ENCODE measurements at regions not wholly inside any gene's neighbourhood (a gene's known extent, or its start where the extent isn't known, plus 50 kb on each side); places are given as distances from the start of the nearest gene placed in this dataset.
"Not testable (repeated sequence)": the region's sequence is repeated elsewhere in the genome, so short reads cannot be mapped to it uniquely, and the experiment has no call there.

- Histone ChIP-seq H3K79me2 (ENCODE audit: insufficient read depth, low read length) (no peaks in the 10 kb centered on the region), H2AFZ (ENCODE audit: low read depth, low read length, poor library complexity, severe bottlenecking) (no peak overlapping the region), H3K9me3 (ENCODE audit: control insufficient read depth in 1 of 2, insufficient read depth in 1 of 2, low read depth in 1 of 2, low read length in 2 of 2) (no peaks in the 10 kb centered on the region), H3K4me3 (replicated peaks in 1 of 2; ENCODE audit: low read depth in 1 of 2, low read length in 2 of 2) (no peak overlapping the region), H4K20me1 (ENCODE audit: insufficient read depth) (no peaks in the 10 kb centered on the region), H3K9me2 (ENCODE audit: insufficient read depth) (no peaks in the 10 kb centered on the region), H3K36me3 (ENCODE audit: control insufficient read depth in 1 of 2, insufficient read depth in 2 of 2, low read length in 2 of 2) (no peaks in the 10 kb centered on the region), H3K27me3 (ENCODE audit: insufficient read depth, low read length) (no peaks in the 10 kb centered on the region), H3K4me1 (ENCODE audit: control insufficient read depth in 1 of 2, insufficient read depth in 2 of 2, low read length in 2 of 2) (no peaks in the 10 kb centered on the region), H3K9ac (ENCODE audit: low read length) (no peak overlapping the region), H3K4me2 (ENCODE audit: low read length) (no peak overlapping the region), H3K27ac (ENCODE audit: low read depth, low read length) (no peak overlapping the region)
- ChIA-PET POLR2A (no interaction called here), RAD21 (ENCODE audit: low non-redundant PET in 1 of 2, low total read pairs in 2 of 2, uncharacterized antibody in 2 of 2, unreplicated experiment in 2 of 2) (no interaction called here), CTCF (no interaction called here)
- TF ChIP-seq EZH2 (IDR thresholded peaks at IDR 0.05), result no peak
- no peak for TF ChIP-seq POLR2AphosphoS5 (IDR thresholded peaks at IDR 0.05; ENCODE audit: low read depth, low read length)
- no peak for TF ChIP-seq POLR2A (IDR thresholded peaks at IDR 0.05; ENCODE audit: borderline replicate concordance, extremely low read depth, insufficient read depth, insufficient read length)
- TF ChIP-seq ELF1 (IDR thresholded peaks at IDR 0.05; ENCODE audit: borderline replicate concordance, low read depth), result no peak
- no peak for TF ChIP-seq ZFX (IDR thresholded peaks at IDR 0.05)
- TF ChIP-seq REST (IDR thresholded peaks at IDR 0.05; ENCODE audit: low read depth), result no peak
- TF ChIP-seq SIN3A (IDR thresholded peaks at IDR 0.05; ENCODE audit: low read depth), result no peak
- TF ChIP-seq ATF3 (IDR thresholded peaks at IDR 0.05), result no peak
- TF ChIP-seq SRF (IDR thresholded peaks at IDR 0.05; ENCODE audit: low read depth), result no peak
- BruUV-seq (replicated peaks), result no TSS peak
- intact Hi-C loops (cut with micrococcal nuclease), result no loop called here
- ATAC-seq (no peak), DNase-seq (ENCODE audit: low read depth, low spot score) (no peak)
Observed at GRCh38 chr9:83191154-83191553, 128.2 kb upstream of the RASEF start.

GRCh38 chr9:83189026-83189425 is 126.1 kb upstream of the RASEF start:
- H2AFZ ChIP-seq (ENCODE audit: low read depth, low read length, poor library complexity, severe bottlenecking); H3K9ac ChIP-seq (ENCODE audit: low read length); RAD21 ChIA-PET (ENCODE audit: low non-redundant PET in 1 of 2, low total read pairs in 2 of 2, uncharacterized antibody in 2 of 2, unreplicated experiment in 2 of 2); CTCF ChIA-PET; H3K4me1 ChIP-seq (ENCODE audit: control insufficient read depth in 1 of 2, insufficient read depth in 2 of 2, low read length in 2 of 2); H3K27me3 ChIP-seq (ENCODE audit: insufficient read depth, low read length); intact Hi-C loops (cut with micrococcal nuclease); POLR2A ChIA-PET; H3K27ac ChIP-seq (ENCODE audit: low read depth, low read length); H3K9me2 ChIP-seq (ENCODE audit: insufficient read depth); H3K9me3 ChIP-seq (ENCODE audit: control insufficient read depth in 1 of 2, insufficient read depth in 1 of 2, low read depth in 1 of 2, low read length in 2 of 2); H3K4me2 ChIP-seq (ENCODE audit: low read length); H3K4me3 ChIP-seq (replicated peaks in 1 of 2; ENCODE audit: low read depth in 1 of 2, low read length in 2 of 2); ATAC-seq; H3K36me3 ChIP-seq (ENCODE audit: control insufficient read depth in 1 of 2, insufficient read depth in 2 of 2, low read length in 2 of 2); BruUV-seq (replicated peaks); H4K20me1 ChIP-seq (ENCODE audit: insufficient read depth); H3K79me2 ChIP-seq (ENCODE audit: insufficient read depth, low read length); DNase-seq (ENCODE audit: low read depth, low spot score): not testable (repeated sequence)

Measured in HCT116 (cell line).